AG04449 (cell line): ENCODE measurements at regions not wholly inside any gene's neighbourhood (a gene's known extent, or its start where the extent isn't known, plus 50 kb on each side); places are given as distances from the start of the nearest gene placed in this dataset.

Source experiments
- CTCF ChIA-PET: fragments of 350-600 bp; formaldehyde crosslinking; extraction: SDS; loops from one replicate; lab custom pipeline; 2021; ENCODE audit warnings: antibody characterized with exemption; lab: Yijun Ruan, JAX
- POLR2A ChIA-PET: fragments of 400-600, 350-600 bp; formaldehyde crosslinking; extraction: SDS; loops from one replicate; lab custom pipeline; 2020; ENCODE audit warnings: antibody characterized with exemption, inconsistent platforms; lab: Yijun Ruan, JAX
- DNase-seq: peaks from one replicate; pipeline ENCODE4 v3.0.0-alpha.2; 2010; ENCODE audit warnings: low read depth, low spot score
- H3K4me3 ChIP-seq: 2 replicates; pipeline ENCODE4 v1.5.1; 2011; ENCODE audit warnings: low read depth, mild to moderate bottlenecking, control low read depth, low read length
- CTCF ChIP-seq: IDR thresholded peaks from one replicate; pipeline ENCODE4 v1.5.1; 2011; ENCODE audit warnings: mild to moderate bottlenecking, moderate library complexity, low read length, control low read depth, inconsistent platforms; ENCODE audit not compliant: insufficient read depth; ENCODE audit errors: missing control alignments

DNA sequence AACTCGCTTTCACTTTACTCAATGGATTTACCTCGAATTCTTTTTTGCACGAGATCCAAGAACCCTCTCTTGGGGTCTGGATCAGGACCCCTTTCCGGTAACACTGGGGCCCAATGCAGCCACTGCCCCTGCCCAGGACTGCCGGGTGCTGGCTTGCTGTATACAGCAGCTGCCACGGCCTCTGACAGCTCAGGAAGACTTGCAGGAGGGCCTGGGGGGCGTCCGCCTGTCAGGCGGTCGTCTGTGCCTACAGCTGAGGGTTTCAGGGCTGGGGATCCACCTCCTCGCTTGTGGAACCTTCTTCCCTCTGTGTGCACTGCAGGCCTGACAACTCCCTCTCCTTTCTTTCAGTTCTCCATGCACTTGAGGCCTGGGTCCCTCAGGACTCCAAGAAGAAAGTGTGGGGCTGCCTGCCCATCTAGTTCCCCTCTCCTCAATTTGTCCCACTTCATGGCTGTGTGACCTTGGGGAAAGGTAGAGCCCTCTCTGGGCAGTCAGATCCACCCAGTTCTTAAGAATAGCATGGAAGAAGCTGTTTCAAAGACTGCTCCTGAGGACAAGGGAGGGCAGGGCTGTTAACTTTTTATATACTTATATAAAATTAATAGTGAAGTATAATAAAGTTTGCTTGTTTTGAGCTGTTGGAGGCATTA lies 75.0 kb upstream of the LGSN start:
- ChIA-PET CTCF (no interaction called here), POLR2A (no interaction called here)
- H3K4me3 ChIP-seq, result no peak overlapping the region
- no peak for TF ChIP-seq CTCF
- no peak for DNase-seq

GRCh38 chr6:63395381-63395780 lies 75.6 kb upstream of the LGSN start:
- no peak for TF ChIP-seq CTCF
- H3K4me3 ChIP-seq, result no peak overlapping the region
- no peak for DNase-seq
- CTCF ChIA-PET, result no interaction called here
- POLR2A ChIA-PET, result no interaction called here

GRCh38 chr6:63403725-63404124 lies 83.9 kb upstream of the LGSN start:
- CTCF ChIA-PET, result no interaction called here
- H3K4me3 ChIP-seq, result no peak overlapping the region
- TF ChIP-seq CTCF, result no peak
- POLR2A ChIA-PET, result no interaction called here
- no peak for DNase-seq

- POLR2A ChIA-PET, result no interaction called here
- CTCF ChIA-PET, result no interaction called here
- H3K4me3 ChIP-seq, result no peak overlapping the region
- TF ChIP-seq CTCF, result no peak
- DNase-seq, result no peak
These were observed 90.9 kb upstream of the LGSN start for GRCh38 chr6:63410435-63411426.

GRCh38 chr6:63415286-63415685 lies 95.5 kb upstream of the LGSN start:
- CTCF ChIA-PET, result no interaction called here
- POLR2A ChIA-PET, result no interaction called here
- no peak for TF ChIP-seq CTCF
- no peak for DNase-seq
- H3K4me3 ChIP-seq, result no peak overlapping the region

DNA sequence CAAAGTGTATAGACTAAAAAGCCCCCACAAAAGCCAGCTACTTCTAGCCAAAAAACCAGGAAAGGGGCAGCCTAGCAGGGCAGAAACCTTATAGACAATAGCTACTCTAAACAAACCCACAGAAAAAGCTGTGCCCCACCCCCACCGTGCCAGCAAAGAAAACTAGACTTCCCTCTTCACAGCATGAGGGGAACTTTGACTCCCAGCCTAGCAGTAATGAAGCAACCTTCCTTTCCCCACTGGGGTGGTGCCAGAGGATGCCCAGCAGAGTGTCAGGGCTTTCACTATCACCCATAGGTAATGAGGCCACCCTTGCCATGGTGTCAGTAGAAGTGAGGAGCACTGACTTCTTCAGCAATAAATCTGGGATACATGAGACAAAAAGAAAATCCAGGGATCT lies 99.0 kb upstream of the LGSN start:
- CTCF ChIA-PET, result no interaction called here
- POLR2A ChIA-PET, result no interaction called here
- no peak for TF ChIP-seq CTCF
- DNase-seq, result no peak
- no peak overlapping the region for H3K4me3 ChIP-seq
